Mucosa of rectum (tissue), 2 donors: ENCODE measurements at regions not wholly inside any gene's neighbourhood (a gene's known extent, or its start where the extent isn't known, plus 50 kb on each side); places are given as distances from the start of the nearest gene placed in this dataset.

ENCODE experiments used
- H3K27ac ChIP-seq, 2 donors: one replicate each; pipeline ENCODE4 v1.7.0; 2013; ENCODE audit warnings: inconsistent platforms in 2 of 2, low read depth in 2 of 2, low read length in 2 of 2
- H3K27me3 ChIP-seq, 2 donors: one replicate each; pipeline ENCODE4 v1.7.0; 2013; ENCODE audit warnings: low read length in 2 of 2; ENCODE audit not compliant: control insufficient read depth in 2 of 2, insufficient read depth in 2 of 2
- H3K36me3 ChIP-seq, 2 donors: one replicate each; pipeline ENCODE4 v1.7.0; 2013; ENCODE audit warnings: low read length in 2 of 2; ENCODE audit not compliant: control insufficient read depth in 2 of 2, insufficient read depth in 2 of 2
- H3K4me1 ChIP-seq, 2 donors: one replicate each; pipeline ENCODE4 v1.7.0; 2013; ENCODE audit warnings: low read length in 2 of 2, mild to moderate bottlenecking in 1 of 2; ENCODE audit not compliant: control insufficient read depth in 2 of 2, insufficient read depth in 2 of 2
- H3K4me3 ChIP-seq, 2 donors: one replicate each; pipeline ENCODE4 v1.7.0; 2013; ENCODE audit warnings: low read length in 2 of 2
- H3K9ac ChIP-seq, 2 donors: one replicate each; pipeline ENCODE4 v1.7.0; 2013; ENCODE audit warnings: low read length in 2 of 2, low read depth in 1 of 2, mild to moderate bottlenecking in 1 of 2
- H3K9me3 ChIP-seq, 2 donors: one replicate each; pipeline ENCODE4 v1.7.0; 2013; ENCODE audit warnings: low read length in 2 of 2; ENCODE audit not compliant: control insufficient read depth in 2 of 2
- donor health status: healthy.
- donor health status: Normal muscosa, but diverticular disease.

GRCh38 chr1:106492880-106493279 is 563.6 kb upstream of the PRMT6 start:
- H3K4me3 ChIP-seq: no peak overlapping the region
- H3K4me1 ChIP-seq: no peaks in the 10 kb centered on the region
- no peak overlapping the region for H3K27ac ChIP-seq
- no peak overlapping the region for H3K9ac ChIP-seq
- H3K27me3 ChIP-seq: no peaks in the 10 kb centered on the region
- H3K9me3 ChIP-seq: no peaks in the 10 kb centered on the region
- no peaks in the 10 kb centered on the region for H3K36me3 ChIP-seq

- H3K27ac ChIP-seq: no peak overlapping the region
- no peak overlapping the region for H3K9ac ChIP-seq
- H3K4me1 ChIP-seq: no peaks in the 10 kb centered on the region
- no peaks in the 10 kb centered on the region for H3K27me3 ChIP-seq
- H3K36me3 ChIP-seq: no peaks in the 10 kb centered on the region
- H3K9me3 ChIP-seq: no peaks in the 10 kb centered on the region
- no peak overlapping the region for H3K4me3 ChIP-seq
Observed at GRCh38 chr1:106494646-106495045, 561.8 kb upstream of the PRMT6 start.

- H3K27ac ChIP-seq: no peak overlapping the region
Observed at GRCh38 chr1:106498238-106498637, 558.2 kb upstream of the PRMT6 start.

GRCh38 chr1:106502659-106503058 is 553.8 kb upstream of the PRMT6 start:
- Histone ChIP-seq H3K9me3 (no peaks in the 10 kb centered on the region), H3K4me3 (no peak overlapping the region), H3K9ac (no peak overlapping the region), H3K27ac (no peak overlapping the region), H3K36me3 (no peaks in the 10 kb centered on the region), H3K27me3 (no peaks in the 10 kb centered on the region), H3K4me1 (no peaks in the 10 kb centered on the region)

More at GRCh38 chr1:106498238-106498637, 558.2 kb upstream of the PRMT6 start:
- Histone ChIP-seq H3K4me1 (no peaks in the 10 kb centered on the region), H3K4me3 (no peak overlapping the region), H3K9me3 (no peaks in the 10 kb centered on the region), H3K9ac (no peak overlapping the region), H3K36me3 (no peaks in the 10 kb centered on the region), H3K27me3 (no peaks in the 10 kb centered on the region)

- no peaks in the 10 kb centered on the region for H3K9me3 ChIP-seq
- no peaks in the 10 kb centered on the region for H3K36me3 ChIP-seq
- H3K4me3 ChIP-seq: no peak overlapping the region
- H3K4me1 ChIP-seq: no peaks in the 10 kb centered on the region
- no peak overlapping the region for H3K27ac ChIP-seq
- no peak overlapping the region for H3K9ac ChIP-seq
- H3K27me3 ChIP-seq: no peaks in the 10 kb centered on the region
Observed at GRCh38 chr1:106515375-106515774, 541.1 kb upstream of the PRMT6 start.

- H3K4me1 ChIP-seq: no peaks in the 10 kb centered on the region
- no peak overlapping the region for H3K9ac ChIP-seq
- H3K9me3 ChIP-seq: no peaks in the 10 kb centered on the region
- H3K27me3 ChIP-seq: no peaks in the 10 kb centered on the region
- no peaks in the 10 kb centered on the region for H3K36me3 ChIP-seq
- no peak overlapping the region for H3K4me3 ChIP-seq
- no peak overlapping the region for H3K27ac ChIP-seq
Observed at GRCh38 chr1:106517224-106517623, 539.2 kb upstream of the PRMT6 start.

- no peaks in the 10 kb centered on the region for H3K4me1 ChIP-seq
- no peaks in the 10 kb centered on the region for H3K36me3 ChIP-seq
- no peak overlapping the region for H3K9ac ChIP-seq
- H3K4me3 ChIP-seq: no peak overlapping the region
- no peaks in the 10 kb centered on the region for H3K27me3 ChIP-seq
- no peaks in the 10 kb centered on the region for H3K9me3 ChIP-seq
- no peak overlapping the region for H3K27ac ChIP-seq
Observed at GRCh38 chr1:106523497-106523896, 533.0 kb upstream of the PRMT6 start.

- Histone ChIP-seq H3K4me3 (no peak overlapping the region), H3K27ac (no peak overlapping the region), H3K9ac (no peak overlapping the region), H3K4me1 (no peaks in the 10 kb centered on the region), H3K36me3 (no peaks in the 10 kb centered on the region), H3K27me3 (no peaks in the 10 kb centered on the region), H3K9me3 (no peaks in the 10 kb centered on the region)
Observed at GRCh38 chr1:106524631-106525030, 531.8 kb upstream of the PRMT6 start.

- Histone ChIP-seq H3K9me3 (no peaks in the 10 kb centered on the region), H3K4me1 (no peaks in the 10 kb centered on the region), H3K27me3 (no peaks in the 10 kb centered on the region), H3K9ac (no peak overlapping the region), H3K27ac (no peak overlapping the region), H3K4me3 (no peak overlapping the region), H3K36me3 (no peaks in the 10 kb centered on the region)
Observed at GRCh38 chr1:106526650-106527049, 529.8 kb upstream of the PRMT6 start.

- Histone ChIP-seq H3K27me3 (no peaks in the 10 kb centered on the region), H3K4me1 (no peaks in the 10 kb centered on the region), H3K9ac (no peak overlapping the region), H3K4me3 (no peak overlapping the region), H3K9me3 (no peaks in the 10 kb centered on the region), H3K27ac (no peak overlapping the region), H3K36me3 (no peaks in the 10 kb centered on the region)
Observed at GRCh38 chr1:106534612-106535011, 521.9 kb upstream of the PRMT6 start.

- no peaks in the 10 kb centered on the region for H3K4me1 ChIP-seq
- no peak overlapping the region for H3K27ac ChIP-seq
Observed at GRCh38 chr1:106536741-106537140, 519.7 kb upstream of the PRMT6 start.

More at GRCh38 chr1:106536741-106537140, 519.7 kb upstream of the PRMT6 start:
- Histone ChIP-seq H3K4me3 (no peak overlapping the region), H3K9me3 (no peaks in the 10 kb centered on the region), H3K27me3 (no peaks in the 10 kb centered on the region), H3K9ac (no peak overlapping the region), H3K36me3 (no peaks in the 10 kb centered on the region)
